Natural killer cell (primary cell): ENCODE measurements at regions not wholly inside any gene's neighbourhood (a gene's known extent, or its start where the extent isn't known, plus 50 kb on each side); places are given as distances from the start of the nearest gene placed in this dataset.

ENCODE experiments used
- ATAC-seq, 3 donors: fragments of 150-1000 bp in 2 of 3; fragments of 200-7000 bp in 1 of 3; cut with Tn5 transposase; 1 replicate in 1 of 3; 2 replicates in 2 of 3; pipeline ENCODE4 v1.10.0; 2021; ENCODE audit warnings: mild to moderate bottlenecking in 2 of 3, moderate library complexity in 2 of 3
- DNase-seq, 2 donors: peaks; one replicate each; pipeline versions ENCODE4 v3.0.0 to v3.0.0-alpha.2; 2013 to 2021; ENCODE audit warnings: mixed read lengths in 1 of 2
- H3K27ac ChIP-seq: one replicate; pipeline ENCODE4 v1.5.1; 2013; ENCODE audit warnings: mild to moderate bottlenecking, low read length
- H3K27me3 ChIP-seq: one replicate; pipeline ENCODE4 v1.6.1; 2013; ENCODE audit warnings: low read length; ENCODE audit not compliant: control insufficient read depth, insufficient read depth
- H3K36me3 ChIP-seq: one replicate; pipeline ENCODE4 v1.6.1; 2013; ENCODE audit warnings: low read length; ENCODE audit not compliant: control insufficient read depth, insufficient read depth
- H3K4me1 ChIP-seq: one replicate; pipeline ENCODE4 v1.6.1; 2013; ENCODE audit warnings: low read length; ENCODE audit not compliant: control insufficient read depth, insufficient read depth
- H3K4me3 ChIP-seq: one replicate; pipeline ENCODE4 v1.5.1; 2013; ENCODE audit warnings: low read length
- H3K9me3 ChIP-seq: one replicate; pipeline ENCODE4 v1.6.1; 2013; ENCODE audit warnings: low read length; ENCODE audit not compliant: control insufficient read depth, insufficient read depth
- H3K27ac Mint-ChIP-seq, 2 donors: one replicate each; pipeline ENCODE4 v1.8.0; 2022; ENCODE audit warnings: mild to moderate bottlenecking in 2 of 2, mixed read lengths in 2 of 2, moderate library complexity in 1 of 2
- H3K27me3 Mint-ChIP-seq, 2 donors: one replicate each; pipeline ENCODE4 v1.8.0; 2022; ENCODE audit warnings: low read depth in 2 of 2, mixed read lengths in 2 of 2
- H3K36me3 Mint-ChIP-seq: one replicate; pipeline ENCODE4 v1.8.0; 2022; ENCODE audit warnings: mixed read lengths
- H3K4me1 Mint-ChIP-seq, 2 donors: one replicate each; pipeline ENCODE4 v1.8.0; 2022; ENCODE audit warnings: mixed read lengths in 2 of 2
- H3K4me3 Mint-ChIP-seq: one replicate; pipeline ENCODE4 v1.8.0; 2022; ENCODE audit warnings: mild to moderate bottlenecking, moderate library complexity, mixed read lengths
- H3K9me3 Mint-ChIP-seq, 2 donors: one replicate each; pipeline ENCODE4 v1.8.0; 2022; ENCODE audit warnings: mixed read lengths in 2 of 2
- WGBS: methylation state at CpG from one replicate; pipeline ENCODE4 v1.1.7; 2013; ENCODE audit warnings: missing lambda C conversion rate; ENCODE audit not compliant: insufficient coverage; 5-methylcytosine and 5-hydroxymethylcytosine counted together
- intact Hi-C: fragments of 100-400 bp; cut with micrococcal nuclease; formaldehyde crosslinking; loops from one replicate; pipeline ENCODE4 v1.14.2; 2022
- TF ChIP-seq, protein P1 (sequence below): fragments of 200-600 bp; IDR thresholded peaks from one replicate; pipeline ENCODE4 v1.8.0; 2022; ENCODE audit warnings: antibody characterized with exemption

DNA sequence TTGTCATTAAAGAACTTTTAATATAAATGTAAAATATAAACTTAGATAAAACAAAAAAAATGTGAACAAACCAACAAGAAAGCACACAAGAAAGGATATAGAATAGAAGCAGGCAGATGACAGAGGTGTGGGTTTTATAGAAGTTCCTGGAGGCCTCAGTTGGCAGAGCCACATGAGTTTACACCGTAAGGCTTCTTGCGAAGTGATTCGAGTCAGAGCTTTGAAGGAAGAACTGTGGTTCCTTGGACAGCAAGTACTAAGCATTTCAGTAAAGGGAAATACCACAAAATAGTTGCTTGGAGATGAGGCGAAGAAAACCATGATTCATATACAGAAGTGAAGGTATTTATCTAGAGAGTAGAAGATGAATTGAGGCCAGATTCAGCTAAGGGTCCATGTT is 207.9 kb upstream of the EYA4 start:
- DNase-seq = no peak
- no peaks in the 10 kb centered on the region for H3K4me1 ChIP-seq
- H3K27me3 Mint-ChIP-seq = no peaks in the 10 kb centered on the region
- H3K27ac ChIP-seq = no peak overlapping the region
- no peak for ATAC-seq
- 96% methylated on average over 4 of the region's 4 CpGs for WGBS
- no peak overlapping the region for H3K4me3 Mint-ChIP-seq
- no peak overlapping the region for H3K27ac Mint-ChIP-seq
- TF ChIP-seq, protein P1, sequence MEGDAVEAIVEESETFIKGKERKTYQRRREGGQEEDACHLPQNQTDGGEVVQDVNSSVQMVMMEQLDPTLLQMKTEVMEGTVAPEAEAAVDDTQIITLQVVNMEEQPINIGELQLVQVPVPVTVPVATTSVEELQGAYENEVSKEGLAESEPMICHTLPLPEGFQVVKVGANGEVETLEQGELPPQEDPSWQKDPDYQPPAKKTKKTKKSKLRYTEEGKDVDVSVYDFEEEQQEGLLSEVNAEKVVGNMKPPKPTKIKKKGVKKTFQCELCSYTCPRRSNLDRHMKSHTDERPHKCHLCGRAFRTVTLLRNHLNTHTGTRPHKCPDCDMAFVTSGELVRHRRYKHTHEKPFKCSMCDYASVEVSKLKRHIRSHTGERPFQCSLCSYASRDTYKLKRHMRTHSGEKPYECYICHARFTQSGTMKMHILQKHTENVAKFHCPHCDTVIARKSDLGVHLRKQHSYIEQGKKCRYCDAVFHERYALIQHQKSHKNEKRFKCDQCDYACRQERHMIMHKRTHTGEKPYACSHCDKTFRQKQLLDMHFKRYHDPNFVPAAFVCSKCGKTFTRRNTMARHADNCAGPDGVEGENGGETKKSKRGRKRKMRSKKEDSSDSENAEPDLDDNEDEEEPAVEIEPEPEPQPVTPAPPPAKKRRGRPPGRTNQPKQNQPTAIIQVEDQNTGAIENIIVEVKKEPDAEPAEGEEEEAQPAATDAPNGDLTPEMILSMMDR = no peak
- no peaks in the 10 kb centered on the region for H3K27me3 ChIP-seq
- intact Hi-C loops = no loop called here
- H3K4me3 ChIP-seq = no peak overlapping the region
- H3K36me3 ChIP-seq = no peaks in the 10 kb centered on the region
- H3K36me3 Mint-ChIP-seq = no peaks in the 10 kb centered on the region
- no peaks in the 10 kb centered on the region for H3K9me3 ChIP-seq
- H3K9me3 Mint-ChIP-seq = peaks cover 3 to 4% of the 10 kb centered on the region in 2 donors
- H3K4me1 Mint-ChIP-seq = no peaks in the 10 kb centered on the region

DNA sequence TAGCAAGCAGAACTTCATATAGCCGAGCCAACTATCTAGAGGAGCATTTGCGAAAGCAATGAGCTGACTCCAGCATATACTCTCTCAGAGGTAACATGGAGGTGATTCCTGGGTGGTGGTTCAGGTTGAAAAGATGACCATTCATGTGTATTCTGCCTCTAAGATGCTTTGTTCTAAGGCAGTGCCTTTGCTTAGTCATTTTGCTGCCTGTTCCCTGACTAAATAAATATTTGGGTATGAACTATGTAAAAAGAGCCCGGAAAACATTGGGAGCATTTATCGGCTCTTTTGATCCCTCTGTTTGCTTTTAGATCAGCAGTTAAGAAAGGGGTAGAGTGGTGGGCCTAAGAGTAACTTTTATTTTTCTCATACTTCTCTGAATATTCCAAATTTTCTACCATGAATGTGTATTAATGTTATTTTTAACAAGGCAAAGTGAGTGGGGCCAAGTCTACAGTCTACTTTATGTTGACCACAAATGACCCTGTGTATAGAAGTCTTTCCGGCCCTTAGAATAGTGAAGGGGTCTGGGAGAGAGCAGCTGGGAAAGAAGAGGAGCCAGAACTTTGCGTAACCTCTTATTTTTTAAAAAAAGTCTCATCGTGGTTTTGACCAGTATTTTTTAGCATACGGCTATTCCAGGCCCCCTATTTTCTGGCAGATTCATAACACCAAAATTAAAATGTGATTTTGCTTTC is 206.5 kb upstream of the EYA4 start:
- Histone ChIP-seq H3K27ac (no peak overlapping the region), H3K4me1 (no peaks in the 10 kb centered on the region), H3K27me3 (no peaks in the 10 kb centered on the region), H3K4me3 (no peak overlapping the region), H3K36me3 (no peaks in the 10 kb centered on the region), H3K9me3 (no peaks in the 10 kb centered on the region)
- Mint-ChIP-seq H3K27ac (no peak overlapping the region), H3K27me3 (no peaks in the 10 kb centered on the region), H3K4me3 (no peak overlapping the region), H3K9me3 (peaks cover 3% of the 10 kb centered on the region in 2 donors), H3K36me3 (no peaks in the 10 kb centered on the region), H3K4me1 (no peaks in the 10 kb centered on the region)
- intact Hi-C loops = no loop called here
- ATAC-seq (no peak), DNase-seq (no peak)
- TF ChIP-seq, protein P1 = no peak
- 91% methylated on average over 7 of the region's 8 CpGs for WGBS

DNA sequence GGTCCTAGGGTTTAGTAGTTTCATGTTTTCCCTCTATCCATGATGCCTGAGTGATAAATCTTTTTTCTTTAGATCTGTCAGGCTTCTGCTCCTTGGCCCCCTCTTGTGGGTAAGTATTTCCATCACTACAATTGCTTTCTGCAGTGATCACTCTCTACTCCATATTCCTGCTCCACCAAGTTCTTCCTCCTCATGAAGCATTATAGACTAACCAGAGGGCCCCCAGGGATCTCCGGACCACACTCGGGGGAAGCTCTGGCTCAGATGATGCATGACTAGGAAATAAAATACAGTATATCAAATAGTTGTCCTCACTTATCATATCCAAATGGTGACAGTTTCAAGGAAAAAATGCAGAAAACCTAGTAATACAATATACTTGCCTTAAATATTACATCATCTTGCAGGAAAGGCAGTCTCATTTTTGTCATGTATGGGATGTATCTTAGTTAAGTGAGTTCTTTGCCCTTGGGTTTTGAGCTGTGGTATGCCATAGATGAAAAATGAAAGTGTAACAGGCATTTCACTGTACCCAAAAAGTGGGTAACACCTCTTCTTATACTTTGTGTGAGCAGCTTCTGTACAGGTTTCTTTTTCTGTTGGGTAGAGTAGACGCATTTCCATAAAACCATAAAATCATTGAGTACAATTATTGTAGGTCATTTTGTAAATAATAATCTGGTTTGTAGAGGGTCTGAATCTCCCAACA is 200.9 kb upstream of the EYA4 start:
- Histone ChIP-seq H3K27ac (no peak overlapping the region), H3K36me3 (no peaks in the 10 kb centered on the region), H3K4me1 (no peaks in the 10 kb centered on the region), H3K27me3 (no peaks in the 10 kb centered on the region), H3K4me3 (no peak overlapping the region), H3K9me3 (no peaks in the 10 kb centered on the region)
- peak in 1 of 2 donors; percentile 13 for DNase-seq
- intact Hi-C loops = no loop called here
- H3K27ac Mint-ChIP-seq = no peak overlapping the region
- ATAC-seq = no peak
- no peaks in the 10 kb centered on the region for H3K9me3 Mint-ChIP-seq
- no peak overlapping the region for H3K4me3 Mint-ChIP-seq
- H3K27me3 Mint-ChIP-seq = no peaks in the 10 kb centered on the region
- no peaks in the 10 kb centered on the region for H3K4me1 Mint-ChIP-seq
- TF ChIP-seq, protein P1 = no peak
- WGBS = 58% methylated on average over 2 of the region's 3 CpGs
- no peaks in the 10 kb centered on the region for H3K36me3 Mint-ChIP-seq
